GM21381 (cell line): ENCODE measurements at regions not wholly inside any gene's neighbourhood (a gene's known extent, or its start where the extent isn't known, plus 50 kb on each side); places are given as distances from the start of the nearest gene placed in this dataset.
"Not testable (repeated sequence)": the region's sequence is repeated elsewhere in the genome, so short reads cannot be mapped to it uniquely, and the experiment has no call there.

Experiments
- ATAC-seq: cut with Tn5 transposase; IDR thresholded peaks from one replicate; pipeline ENCODE4 v1.9.1; 2021; ENCODE audit warnings: mild to moderate bottlenecking, moderate library complexity; ENCODE audit not compliant: unreplicated experiment

DNA sequence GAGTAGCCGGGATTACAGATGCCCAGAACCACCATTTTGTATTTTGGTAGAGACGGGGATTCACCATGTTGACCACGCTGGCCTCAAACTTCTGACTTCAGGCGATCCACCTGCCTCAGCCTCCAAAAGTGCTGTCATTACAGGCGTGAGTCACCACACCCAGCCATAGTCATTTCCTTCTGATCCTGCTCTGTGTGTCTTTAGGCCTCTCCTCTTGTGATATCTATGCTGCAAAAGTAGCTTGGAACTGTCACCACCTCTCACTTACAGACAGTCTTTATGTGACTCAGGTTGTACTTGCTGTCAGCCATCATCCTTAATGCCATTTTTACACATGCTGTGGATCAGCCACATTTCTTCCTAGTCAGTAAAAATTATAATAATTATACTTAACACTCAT is 286.3 kb downstream of the CDY2B start:
- ATAC-seq: not testable (repeated sequence)

- not testable (repeated sequence) for ATAC-seq
Observed at GRCh38 chrY:17579956-17580519, 300.0 kb downstream of the CDY2B start.

DNA sequence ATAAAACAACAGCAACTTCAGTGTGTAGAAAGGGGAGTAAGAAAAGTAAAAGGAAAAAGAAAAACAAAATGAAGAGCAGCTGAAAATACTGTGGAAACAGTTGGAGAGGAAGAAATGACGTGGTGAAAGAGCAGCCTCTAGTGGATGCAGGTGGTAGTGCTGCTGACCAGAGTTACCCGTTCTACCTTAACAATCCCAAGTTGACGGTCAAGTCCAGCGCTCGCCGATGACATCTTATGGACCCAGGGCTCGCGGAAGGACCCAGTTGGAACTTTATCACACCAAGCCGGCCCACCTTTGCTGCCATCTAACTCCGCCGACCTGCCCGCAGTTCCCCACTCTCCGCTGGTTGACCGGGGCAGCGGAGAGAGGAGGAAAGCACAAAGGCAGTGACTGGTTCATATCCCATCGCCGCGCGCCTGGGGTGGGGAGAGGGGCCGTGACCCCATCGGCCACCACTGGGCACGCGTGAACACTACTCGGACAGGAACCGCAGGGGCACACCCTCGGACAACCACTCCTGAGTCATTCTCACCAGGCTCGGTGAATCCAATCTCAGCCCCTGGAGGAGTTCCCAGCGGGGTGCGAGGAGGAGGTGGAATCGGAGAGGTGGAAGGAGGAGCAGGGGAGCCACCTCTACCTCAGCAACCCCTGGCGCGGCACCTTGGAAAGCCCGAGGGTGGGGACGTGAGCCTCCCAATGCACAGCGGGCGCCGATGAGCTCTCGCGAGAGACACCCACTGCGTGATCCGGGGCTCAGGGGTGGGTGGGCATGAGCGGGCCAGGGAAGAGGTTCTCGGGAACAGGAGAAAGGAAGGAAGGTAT is 300.7 kb downstream of the CDY2B start:
- ATAC-seq: peak; percentile 79

DNA sequence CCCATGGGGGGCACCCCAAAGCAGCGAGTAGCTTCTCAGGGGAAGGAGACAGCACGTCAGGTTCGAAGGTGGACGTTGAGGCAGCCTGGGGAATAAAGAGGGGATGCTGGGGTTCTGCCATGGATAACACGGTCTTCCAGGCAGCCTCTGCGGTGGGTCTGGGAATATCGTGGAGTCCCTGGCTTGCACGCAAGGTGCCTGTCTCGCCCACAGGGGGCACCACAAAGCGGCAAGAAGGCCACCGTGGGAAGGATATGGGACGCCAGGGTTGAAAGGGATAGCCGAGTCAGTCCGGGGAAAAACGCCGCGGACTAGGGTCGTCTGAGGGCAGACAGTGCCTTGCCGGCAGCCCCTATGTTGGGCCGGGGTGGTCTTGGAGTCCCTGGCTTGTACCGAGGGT is 316.9 kb downstream of the CDY2B start:
- ATAC-seq: not testable (repeated sequence)
